Spleen (tissue), 11 donors: ENCODE measurements at regions not wholly inside any gene's neighbourhood (a gene's known extent, or its start where the extent isn't known, plus 50 kb on each side); places are given as distances from the start of the nearest gene placed in this dataset.

Experiments used
- DNase-seq: peaks from one replicate; pipeline ENCODE4 v3.0.0-alpha.2; 2020
- H3K27ac ChIP-seq, 8 donors: fragments of 200-600 bp; sonication (generic) in 7 of 8; 1 replicate in 4 of 8; 2 replicates in 4 of 8; pipeline versions ENCODE4 v1.5.0 to v1.8.0; 2016 to 2021; ENCODE audit warnings: inconsistent platforms in 4 of 8, mild to moderate bottlenecking in 4 of 8, moderate library complexity in 1 of 8
- H3K27me3 ChIP-seq, 7 donors: fragments of 200-600 bp; sonication (generic) in 6 of 7; replicated peaks in 1 of 7; 1 replicate in 4 of 7; 2 replicates in 3 of 7; pipeline versions ENCODE4 v1.5.0 to v1.8.0; 2016 to 2021; ENCODE audit warnings: inconsistent platforms in 3 of 7, mild to moderate bottlenecking in 1 of 7
- H3K36me3 ChIP-seq, 6 donors: fragments of 200-600 bp; sonication (generic) in 5 of 6; 1 replicate in 4 of 6; 2 replicates in 2 of 6; pipeline versions ENCODE4 v1.5.0 to v1.8.0; 2016 to 2021; ENCODE audit warnings: inconsistent platforms in 2 of 6
- H3K4me1 ChIP-seq, 6 donors: fragments of 200-600 bp; sonication (generic) in 5 of 6; 1 replicate in 3 of 6; 2 replicates in 3 of 6; pipeline versions ENCODE4 v1.5.0 to v1.8.0; 2016 to 2021; ENCODE audit warnings: inconsistent platforms in 3 of 6
- H3K4me3 ChIP-seq, 8 donors: fragments of 200-600 bp; sonication (generic) in 7 of 8; 1 replicate in 4 of 8; 2 replicates in 4 of 8; pipeline versions ENCODE4 v1.5.0 to v1.8.0; 2016 to 2021; ENCODE audit warnings: inconsistent platforms in 4 of 8, mild to moderate bottlenecking in 4 of 8, moderate library complexity in 2 of 8
- H3K9me3 ChIP-seq, 8 donors: fragments of 200-600 bp; sonication (generic) in 7 of 8; 1 replicate in 4 of 8; 2 replicates in 4 of 8; pipeline versions ENCODE4 v1.5.0 to v1.8.0; 2016 to 2021; ENCODE audit warnings: inconsistent platforms in 4 of 8
- CTCF ChIP-seq, 11 experiments: fragments of 200-600 bp in 7 of 11; fragments of 450-650 bp in 4 of 11; sonication (generic) in 4 of 11; IDR thresholded peaks in 8 of 11; conservative IDR thresholded peaks in 3 of 11; 1 replicate in 7 of 11; 2 replicates in 4 of 11; pipeline versions ENCODE4 v1.4.0 to v1.8.0; 2016 to 2021; ENCODE audit warnings: antibody characterized with exemption in 11 of 11, inconsistent platforms in 4 of 11, mild to moderate bottlenecking in 1 of 11
- POLR2A ChIP-seq, 3 donors: fragments of 450-650 bp; IDR thresholded peaks; one replicate each; pipeline ENCODE4 v1.5.1; 2017; ENCODE audit warnings: antibody characterized with exemption in 3 of 3, mild to moderate bottlenecking in 1 of 3
- POLR2AphosphoS5 ChIP-seq, 3 donors: sonication (generic); formaldehyde crosslinking; IDR thresholded peaks; one replicate each; pipeline ENCODE4 v1.5.1; 2017; ENCODE audit warnings: antibody characterized with exemption in 3 of 3
- WGBS, 5 donors: extraction: QIAGEN DNeasy Blood & Tissue Kit in 3 of 5; methylation state at CpG; one replicate each; pipeline versions ENCODE4 v1.1.5 to v1.1.7; 2013 to 2018; 5-methylcytosine and 5-hydroxymethylcytosine counted together
- intact Hi-C: fragments of 100-400 bp; cut with DNase I; formaldehyde crosslinking; loops from one replicate; pipeline ENCODE4 v1.15.0; 2023; ENCODE audit warnings: low total_unique reads
- donor health status: healthy with polysubstance abuse.
- donor health status: DM: no; HTN: no; CAD: no; lungs with moderate emphysema.
- donor health status: DM: no; HTN: no; CAD: no.
- donor health status: Bipolar disorder and iron deficiency.
- donor health status: healthy.
- donor health status: DM: no; HTN: no; CAD: no.
- donor health status: DM: yes; HTN: yes; CAD: no.

- no peak overlapping the region for H3K4me3 ChIP-seq
- peaks cover 11 to 71% (median 33%) of the 10 kb centered on the region in 6 donors for H3K4me1 ChIP-seq
- 83 to 90% (median 85%) methylated on average over 3 of the region's 3 CpGs for WGBS, 5 donors
- H3K36me3 ChIP-seq, result no peaks in the 10 kb centered on the region
- H3K9me3 ChIP-seq, result no peaks in the 10 kb centered on the region
- no peak overlapping the region for H3K27ac ChIP-seq
- no peak for TF ChIP-seq CTCF (IDR thresholded peaks at IDR 0.05 in 8 of 11, conservative IDR thresholded peaks at IDR 0.05 in 3 of 11)
- no peaks in the 10 kb centered on the region for H3K27me3 ChIP-seq
- DNase-seq, result no peak
- intact Hi-C loops, result no loop called here
Measured at GRCh38 chr9:110083866-110084265, 124.1 kb downstream of the C9orf152 start.

DNA sequence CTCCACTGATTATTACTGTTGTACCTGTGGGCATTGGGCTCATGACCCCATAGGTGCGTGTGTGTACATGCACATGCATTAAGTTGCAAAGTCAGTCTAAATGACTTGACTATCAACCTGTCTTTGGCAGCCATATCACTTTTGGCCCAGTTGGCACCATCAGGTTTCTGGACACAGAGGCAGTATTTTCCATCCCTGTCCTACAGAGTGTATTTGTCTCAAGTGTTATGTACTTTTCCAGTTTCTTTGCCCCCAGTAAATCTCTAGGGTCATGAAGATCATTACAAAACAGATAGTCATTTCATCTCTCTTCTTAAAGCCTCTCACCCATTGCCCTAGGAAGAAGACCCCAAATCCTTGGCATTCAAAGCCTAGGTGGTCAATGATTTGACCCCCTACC, 121.4 kb downstream of the C9orf152 start:
- WGBS, 5 donors, result 93 to 100% (median 97%) methylated on average over 1 of the region's 1 CpG
- intact Hi-C loops, result no loop called here

GRCh38 chr9:110087605-110088004, 120.4 kb downstream of the C9orf152 start:
- WGBS, 5 donors, result 81 to 93% (median 86%) methylated on average over 2 of the region's 2 CpGs
- H3K4me1 ChIP-seq, result peaks cover 11 to 61% (median 28%) of the 10 kb centered on the region in 6 donors
- H3K27ac ChIP-seq, result no peak overlapping the region
- no peak overlapping the region for H3K4me3 ChIP-seq
- DNase-seq, result no peak
- H3K27me3 ChIP-seq, result no peaks in the 10 kb centered on the region
- H3K9me3 ChIP-seq, result no peaks in the 10 kb centered on the region
- TF ChIP-seq CTCF (IDR thresholded peaks at IDR 0.05 in 8 of 11, conservative IDR thresholded peaks at IDR 0.05 in 3 of 11) (no peak), POLR2AphosphoS5 (IDR thresholded peaks at IDR 0.05) (no peak), POLR2A (IDR thresholded peaks at IDR 0.05) (no peak)
- no peaks in the 10 kb centered on the region for H3K36me3 ChIP-seq
- intact Hi-C loops, result no loop called here

More for the DNA sequence above, 121.4 kb downstream of the C9orf152 start:
- peak overlapping the region in 1 of 8 donors; percentile 4 for H3K27ac ChIP-seq
- H3K9me3 ChIP-seq, result no peaks in the 10 kb centered on the region
- H3K4me1 ChIP-seq, result peaks cover 15 to 66% (median 34%) of the 10 kb centered on the region in 6 donors
- no peak overlapping the region for H3K4me3 ChIP-seq
- no peaks in the 10 kb centered on the region for H3K27me3 ChIP-seq
- H3K36me3 ChIP-seq, result no peaks in the 10 kb centered on the region
- no peak for DNase-seq
- TF ChIP-seq POLR2A (IDR thresholded peaks at IDR 0.05), result no peak
- TF ChIP-seq CTCF (IDR thresholded peaks at IDR 0.05 in 8 of 11, conservative IDR thresholded peaks at IDR 0.05 in 3 of 11), result no peak
- no peak for TF ChIP-seq POLR2AphosphoS5 (IDR thresholded peaks at IDR 0.05)

GRCh38 chr9:110088099-110088498, 119.9 kb downstream of the C9orf152 start:
- no peak overlapping the region for H3K4me3 ChIP-seq
- TF ChIP-seq POLR2A (IDR thresholded peaks at IDR 0.05) (no peak), POLR2AphosphoS5 (IDR thresholded peaks at IDR 0.05) (no peak), CTCF (IDR thresholded peaks at IDR 0.05 in 8 of 11, conservative IDR thresholded peaks at IDR 0.05 in 3 of 11) (no peak)
- H3K27me3 ChIP-seq, result no peaks in the 10 kb centered on the region
- peak overlapping the region in 1 of 8 donors; percentile 5 for H3K27ac ChIP-seq
- H3K9me3 ChIP-seq, result no peaks in the 10 kb centered on the region
- no peak for DNase-seq
- peaks cover 11 to 58% (median 28%) of the 10 kb centered on the region in 6 donors for H3K4me1 ChIP-seq
- intact Hi-C loops, result no loop called here
- no peaks in the 10 kb centered on the region for H3K36me3 ChIP-seq
